ENCODE measurements at regions not wholly inside any gene's neighbourhood (a gene's known extent, or its start where the extent isn't known, plus 50 kb on each side); places are given as distances from the start of the nearest gene placed in this dataset.
A peak's percentile ranks its signal among the peaks of the same experiment; 100 is the strongest.

- Mint-ChIP-seq H3K27me3 (no peaks in the 10 kb centered on the region), H3K4me1 (no peaks in the 10 kb centered on the region), H3K36me3 (no peaks in the 10 kb centered on the region), H3K27ac (no peak overlapping the region), H3K4me3 (no peak overlapping the region), H3K9me3 (peaks cover 0 to 9% (median 3%) of the 10 kb centered on the region in 7 donors)
- no peak for ATAC-seq (ENCODE audit: low read depth in 2 of 2)
- DNase-seq: no peak
These were observed 103.5 kb upstream of the PPARGC1A start for GRCh38 chr4:23993373-23993772.

GRCh38 chr4:23991444-23991843 is 101.6 kb upstream of the PPARGC1A start:
- ATAC-seq (ENCODE audit: low read depth in 2 of 2): no peak

GRCh38 chr4:23986270-23986669 is 96.4 kb upstream of the PPARGC1A start:
- no peaks in the 10 kb centered on the region for H3K4me1 Mint-ChIP-seq
- DNase-seq (no peak), ATAC-seq (ENCODE audit: low read depth in 2 of 2) (no peak)
- H3K9me3 Mint-ChIP-seq: peaks cover 0 to 5% (median 3%) of the 10 kb centered on the region in 7 donors
- H3K36me3 Mint-ChIP-seq: no peaks in the 10 kb centered on the region
- no peak overlapping the region for H3K27ac Mint-ChIP-seq
- no peaks in the 10 kb centered on the region for H3K27me3 Mint-ChIP-seq
- no peak overlapping the region for H3K4me3 Mint-ChIP-seq

More at GRCh38 chr4:23991444-23991843, 101.6 kb upstream of the PPARGC1A start:
- H3K4me3 Mint-ChIP-seq: no peak overlapping the region
- no peak for DNase-seq
- H3K9me3 Mint-ChIP-seq: peaks cover 0 to 9% (median 3%) of the 10 kb centered on the region in 7 donors
- no peaks in the 10 kb centered on the region for H3K36me3 Mint-ChIP-seq
- no peak overlapping the region for H3K27ac Mint-ChIP-seq
- H3K4me1 Mint-ChIP-seq: no peaks in the 10 kb centered on the region
- H3K27me3 Mint-ChIP-seq: no peaks in the 10 kb centered on the region

GRCh38 chr4:23981328-23981727 is 91.5 kb upstream of the PPARGC1A start:
- Mint-ChIP-seq H3K27ac (no peak overlapping the region), H3K9me3 (peaks cover 0 to 5% (median 3%) of the 10 kb centered on the region in 7 donors), H3K36me3 (no peaks in the 10 kb centered on the region), H3K4me3 (no peak overlapping the region), H3K4me1 (no peaks in the 10 kb centered on the region), H3K27me3 (no peaks in the 10 kb centered on the region)
- ATAC-seq (ENCODE audit: low read depth in 2 of 2): no peak
- DNase-seq: no peak

GRCh38 chr4:23979534-23979933 is 89.7 kb upstream of the PPARGC1A start:
- Mint-ChIP-seq H3K9me3 (peaks cover 0 to 5% (median 3%) of the 10 kb centered on the region in 7 donors), H3K36me3 (no peaks in the 10 kb centered on the region), H3K27ac (no peak overlapping the region), H3K4me3 (no peak overlapping the region), H3K4me1 (no peaks in the 10 kb centered on the region), H3K27me3 (no peaks in the 10 kb centered on the region)
- DNase-seq (no peak), ATAC-seq (ENCODE audit: low read depth in 2 of 2) (no peak)

GRCh38 chr4:23978002-23978401 is 88.2 kb upstream of the PPARGC1A start:
- H3K27me3 Mint-ChIP-seq: no peaks in the 10 kb centered on the region

GRCh38 chr4:23976423-23976822 is 86.6 kb upstream of the PPARGC1A start:
- Mint-ChIP-seq H3K4me1 (no peaks in the 10 kb centered on the region), H3K9me3 (peaks cover 0 to 2% (median 0%) of the 10 kb centered on the region in 7 donors), H3K4me3 (no peak overlapping the region), H3K27ac (no peak overlapping the region), H3K27me3 (no peaks in the 10 kb centered on the region), H3K36me3 (no peaks in the 10 kb centered on the region)
- DNase-seq: no peak
- no peak for ATAC-seq (ENCODE audit: low read depth in 2 of 2)

More at GRCh38 chr4:23978002-23978401, 88.2 kb upstream of the PPARGC1A start:
- Mint-ChIP-seq H3K4me1 (no peaks in the 10 kb centered on the region), H3K27ac (no peak overlapping the region), H3K36me3 (no peaks in the 10 kb centered on the region), H3K4me3 (no peak overlapping the region), H3K9me3 (peaks cover 0 to 5% (median 2%) of the 10 kb centered on the region in 7 donors)
- DNase-seq (no peak), ATAC-seq (ENCODE audit: low read depth in 2 of 2) (no peak)

- Mint-ChIP-seq H3K27me3 (no peaks in the 10 kb centered on the region), H3K4me1 (no peaks in the 10 kb centered on the region), H3K27ac (no peak overlapping the region), H3K36me3 (no peaks in the 10 kb centered on the region), H3K9me3 (peaks cover 0 to 2% (median 0%) of the 10 kb centered on the region in 7 donors), H3K4me3 (no peak overlapping the region)
- DNase-seq (no peak), ATAC-seq (ENCODE audit: low read depth in 2 of 2) (no peak)
These were observed 83.5 kb upstream of the PPARGC1A start for GRCh38 chr4:23973308-23973855.

GRCh38 chr4:23972805-23973204 is 83.0 kb upstream of the PPARGC1A start:
- ATAC-seq (ENCODE audit: low read depth in 2 of 2) (no peak), DNase-seq (no peak)
- no peak overlapping the region for H3K4me3 Mint-ChIP-seq
- no peaks in the 10 kb centered on the region for H3K36me3 Mint-ChIP-seq
- H3K27ac Mint-ChIP-seq: no peak overlapping the region
- H3K4me1 Mint-ChIP-seq: no peaks in the 10 kb centered on the region
- no peaks in the 10 kb centered on the region for H3K27me3 Mint-ChIP-seq
- H3K9me3 Mint-ChIP-seq: peaks cover 0 to 2% (median 0%) of the 10 kb centered on the region in 7 donors

GRCh38 chr4:23972187-23972586 is 82.3 kb upstream of the PPARGC1A start:
- Mint-ChIP-seq H3K27ac (no peak overlapping the region), H3K4me1 (no peaks in the 10 kb centered on the region), H3K36me3 (no peaks in the 10 kb centered on the region), H3K27me3 (no peaks in the 10 kb centered on the region), H3K9me3 (peaks cover 0 to 2% (median 0%) of the 10 kb centered on the region in 7 donors), H3K4me3 (no peak overlapping the region)
- DNase-seq: no peak
- ATAC-seq (ENCODE audit: low read depth in 2 of 2): no peak

GRCh38 chr4:23970201-23970850 is 80.5 kb upstream of the PPARGC1A start:
- H3K9me3 Mint-ChIP-seq: no peaks in the 10 kb centered on the region
- no peak overlapping the region for H3K4me3 Mint-ChIP-seq
- ATAC-seq (ENCODE audit: low read depth in 2 of 2) (no peak), DNase-seq (no peak)
- H3K36me3 Mint-ChIP-seq: no peaks in the 10 kb centered on the region
- no peaks in the 10 kb centered on the region for H3K4me1 Mint-ChIP-seq
- H3K27me3 Mint-ChIP-seq: no peaks in the 10 kb centered on the region
- H3K27ac Mint-ChIP-seq: no peak overlapping the region

GRCh38 chr4:23969635-23970145 is 79.8 kb upstream of the PPARGC1A start:
- H3K27ac Mint-ChIP-seq: no peak overlapping the region
- no peaks in the 10 kb centered on the region for H3K9me3 Mint-ChIP-seq
- DNase-seq (no peak), ATAC-seq (ENCODE audit: low read depth in 2 of 2) (no peak)
- H3K4me1 Mint-ChIP-seq: no peaks in the 10 kb centered on the region
- H3K27me3 Mint-ChIP-seq: no peaks in the 10 kb centered on the region
- H3K36me3 Mint-ChIP-seq: no peaks in the 10 kb centered on the region
- no peak overlapping the region for H3K4me3 Mint-ChIP-seq

GRCh38 chr4:23967281-23967680 is 77.4 kb upstream of the PPARGC1A start:
- Mint-ChIP-seq H3K9me3 (peaks cover 0 to 10% (median 0%) of the 10 kb centered on the region in 7 donors), H3K4me1 (no peaks in the 10 kb centered on the region), H3K4me3 (no peak overlapping the region), H3K27ac (peak overlapping the region in 1 of 6 donors; percentile 36), H3K27me3 (no peaks in the 10 kb centered on the region), H3K36me3 (no peaks in the 10 kb centered on the region)
- ATAC-seq (ENCODE audit: low read depth in 2 of 2) (no peak), DNase-seq (no peak)

- Mint-ChIP-seq H3K4me3 (no peak overlapping the region), H3K36me3 (no peaks in the 10 kb centered on the region), H3K27me3 (no peaks in the 10 kb centered on the region), H3K4me1 (no peaks in the 10 kb centered on the region), H3K27ac (no peak overlapping the region), H3K9me3 (peaks cover 0 to 10% (median 0%) of the 10 kb centered on the region in 7 donors)
- ATAC-seq (ENCODE audit: low read depth in 2 of 2): no peak
- no peak for DNase-seq
These were observed 76.9 kb upstream of the PPARGC1A start for GRCh38 chr4:23966725-23967124.

All from naive B cell (primary cell).